ENCODE measurements at regions not wholly inside any gene's neighbourhood (a gene's known extent, or its start where the extent isn't known, plus 50 kb on each side); places are given as distances from the start of the nearest gene placed in this dataset.

DNA sequence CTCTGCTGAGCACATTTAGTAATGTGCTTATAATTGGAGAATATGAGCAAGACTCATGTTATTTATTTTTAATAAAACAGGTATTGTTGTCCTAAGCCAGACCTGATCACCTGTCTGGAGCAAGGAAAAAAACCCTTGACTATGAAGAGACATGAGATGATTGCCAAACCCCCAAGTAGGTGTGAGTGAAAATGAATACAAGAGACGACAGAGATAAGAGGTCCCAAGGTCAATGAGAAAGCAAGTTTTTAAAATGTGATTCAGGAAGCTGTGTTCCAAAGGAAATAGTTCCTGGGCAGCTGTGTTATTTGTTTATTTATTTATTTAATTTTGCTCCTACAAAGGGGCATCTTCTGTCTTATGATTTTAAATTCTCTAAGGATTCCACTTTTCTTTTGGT, 83.1 kb downstream of the ZNF486 start:
- no peak for DNase-seq (ENCODE audit: low read depth in 2 of 2)

All from stimulated activated CD4-positive, alpha-beta T cell treated with anti-CD3 and anti-CD28 coated beads, Interleukin-4, amount 100 ng/mL, for 48 hours (primary cell).